Activated CD4-positive, CD25-positive, alpha-beta regulatory T cell (primary cell): ENCODE measurements at regions not wholly inside any gene's neighbourhood (a gene's known extent, or its start where the extent isn't known, plus 50 kb on each side); places are given as distances from the start of the nearest gene placed in this dataset.
"Not testable (repeated sequence)": the region's sequence is repeated elsewhere in the genome, so short reads cannot be mapped to it uniquely, and the experiment has no call there.

Source experiments
- DNase-seq, 4 experiments: peaks; one replicate each; lab custom pipeline; 2025; lab: John Stamatoyannopoulos, UW

GRCh38 chr6:149239573-149240209, 77.8 kb upstream of the TAB2 start:
- DNase-seq = no peak

- DNase-seq = no peak
Measured at GRCh38 chr6:149242883-149243282, 74.6 kb upstream of the TAB2 start.

GRCh38 chr6:149244105-149244504, 73.4 kb upstream of the TAB2 start:
- DNase-seq = no peak

GRCh38 chr6:149246691-149247384, 70.7 kb upstream of the TAB2 start:
- no peak for DNase-seq

DNA sequence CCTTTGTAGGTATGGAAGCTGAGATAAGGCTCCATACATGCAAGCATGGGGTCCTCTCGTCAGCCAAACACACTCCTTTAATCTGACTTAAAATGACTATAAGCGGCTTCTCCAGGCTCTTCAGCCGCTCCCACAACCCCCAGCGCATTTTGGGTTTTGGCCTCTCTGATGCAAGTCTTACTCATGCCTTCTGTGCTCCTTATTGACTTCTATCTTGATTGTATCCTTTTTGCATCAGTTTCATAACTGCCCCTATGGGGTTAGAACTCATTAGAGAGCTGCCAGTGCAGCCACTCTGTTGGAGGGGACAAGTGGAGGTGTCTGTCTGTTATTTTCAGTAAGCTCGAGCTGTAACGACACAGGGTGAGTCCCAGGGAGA, 70.1 kb upstream of the TAB2 start:
- no peak for DNase-seq

- DNase-seq = not testable (repeated sequence)
Measured at GRCh38 chr6:149248263-149248662, 69.2 kb upstream of the TAB2 start.

- DNase-seq = peak in 1 of 4 experiments; percentile 8
Measured at GRCh38 chr6:149248693-149249369, 68.7 kb upstream of the TAB2 start.

GRCh38 chr6:149249370-149250357, 67.8 kb upstream of the TAB2 start:
- DNase-seq = no peak

DNA sequence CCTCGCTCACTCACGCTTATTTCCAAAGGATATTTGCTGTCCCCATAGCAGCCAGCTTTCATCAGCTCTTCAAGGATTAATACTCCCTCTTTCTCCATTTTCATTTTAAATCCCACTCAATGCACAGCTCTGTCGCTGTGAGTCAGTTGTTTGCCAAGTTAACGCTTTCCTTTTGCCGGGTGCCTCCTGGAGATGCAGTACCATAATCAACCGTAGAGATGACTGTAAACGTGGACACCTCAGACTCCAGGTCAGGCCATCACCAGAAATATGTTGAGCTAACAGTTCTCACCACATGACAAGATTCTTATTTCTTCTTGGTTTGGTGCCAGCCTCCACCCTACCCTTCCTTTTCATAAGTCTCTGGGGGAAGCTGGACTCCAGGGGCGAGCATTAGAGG, 66.6 kb upstream of the TAB2 start:
- no peak for DNase-seq

DNA sequence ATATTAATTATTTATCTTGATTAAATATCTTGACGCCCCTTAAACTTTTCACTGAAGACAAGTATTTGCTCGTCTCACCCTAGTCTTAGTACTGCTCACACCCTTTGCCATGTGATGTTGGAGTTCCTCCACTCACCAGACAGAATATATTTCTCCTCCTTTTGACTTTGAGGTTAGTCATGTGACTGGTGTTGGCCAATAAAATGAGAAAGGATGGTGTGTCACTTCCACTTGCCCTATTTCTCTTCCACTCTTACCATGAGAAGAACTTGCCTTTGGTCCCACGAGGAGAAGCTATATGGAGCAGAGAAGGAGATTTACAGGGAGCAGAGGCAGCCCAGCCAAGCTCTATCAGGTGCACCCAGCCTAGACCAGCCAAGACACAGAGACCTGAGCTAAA, 64.9 kb upstream of the TAB2 start:
- DNase-seq = no peak

DNA sequence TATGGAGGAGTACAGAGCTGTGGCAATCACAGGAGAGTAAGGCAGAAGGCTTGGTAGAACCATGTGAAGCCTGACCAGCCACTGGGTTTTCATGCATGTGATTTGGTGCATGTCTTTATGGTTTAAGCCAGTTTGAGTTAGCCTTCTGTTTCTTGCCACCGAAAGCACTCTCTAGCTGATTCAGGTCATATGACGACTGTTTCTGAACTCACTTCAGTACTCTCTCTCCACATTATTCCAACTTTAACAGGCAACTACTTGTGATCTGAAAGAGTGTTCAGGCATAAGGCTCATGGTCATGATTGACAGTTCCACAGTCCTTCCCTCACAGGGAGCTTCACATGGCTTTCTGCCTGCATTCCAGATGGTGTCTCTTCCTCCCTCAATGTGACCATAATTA, 63.3 kb upstream of the TAB2 start:
- DNase-seq = no peak

- no peak for DNase-seq
Measured at GRCh38 chr6:149259753-149260152, 57.8 kb upstream of the TAB2 start.

DNA sequence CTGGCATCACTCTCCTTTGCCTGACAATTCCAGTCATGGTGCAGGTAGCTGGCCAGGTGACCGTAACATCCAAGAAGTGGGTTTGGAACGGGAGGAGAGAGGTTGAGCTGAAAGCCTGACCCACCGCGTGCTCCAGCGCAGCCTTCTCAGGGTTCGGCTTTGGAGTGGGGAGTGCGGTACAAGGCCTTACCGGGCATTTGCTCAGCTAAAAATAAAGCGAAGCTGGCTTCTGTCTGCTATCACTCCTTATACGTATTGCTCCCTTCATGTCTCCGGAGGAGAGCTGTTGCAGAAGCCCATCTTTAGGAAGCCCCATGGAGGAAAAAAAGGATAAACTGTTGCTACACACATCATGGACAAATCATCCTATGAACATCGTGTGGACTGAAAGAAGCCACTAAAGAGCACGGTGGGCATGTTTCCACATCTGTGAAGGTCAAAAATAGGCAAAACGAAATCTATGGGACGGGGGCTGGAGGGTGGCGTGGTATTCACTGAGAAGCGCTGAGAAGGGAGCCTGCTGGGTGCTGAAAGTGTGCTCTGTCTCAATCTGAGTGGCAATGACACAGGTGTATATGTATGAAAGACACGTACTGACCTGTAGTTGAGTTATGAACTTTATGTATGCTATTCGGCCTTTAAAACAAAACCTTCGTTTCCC, 57.2 kb upstream of the TAB2 start:
- DNase-seq = no peak

GRCh38 chr6:149261364-149262040, 56.0 kb upstream of the TAB2 start:
- no peak for DNase-seq

- no peak for DNase-seq
Measured at GRCh38 chr6:149263321-149263720, 54.2 kb upstream of the TAB2 start.

GRCh38 chr6:149264629-149265028, 52.9 kb upstream of the TAB2 start:
- peak in 2 of 4 experiments; percentile 24 to 27 for DNase-seq

GRCh38 chr6:149265945-149266344, 51.6 kb upstream of the TAB2 start:
- DNase-seq = no peak

GRCh38 chr6:149266659-149267058, 50.9 kb upstream of the TAB2 start:
- no peak for DNase-seq

DNA sequence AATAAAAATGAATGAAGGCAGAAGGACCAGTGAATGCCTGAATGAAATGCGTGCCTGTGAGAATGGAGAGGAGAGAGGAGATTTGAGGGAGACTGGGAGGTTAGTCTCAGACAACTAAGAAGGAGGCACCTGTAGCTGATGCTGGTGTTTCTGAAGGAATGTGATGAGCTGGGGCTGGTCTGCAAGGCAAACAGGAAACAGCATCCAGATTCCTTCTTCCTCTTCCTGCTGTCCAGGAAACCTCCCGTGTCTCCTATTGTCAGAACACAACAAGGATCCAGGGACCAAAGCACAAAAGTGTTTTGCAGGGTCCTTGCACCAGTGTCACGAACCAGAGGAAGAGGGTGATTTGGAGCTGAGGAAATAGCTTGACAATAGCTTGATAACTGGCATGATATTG, 50.4 kb upstream of the TAB2 start:
- DNase-seq = no peak

DNA sequence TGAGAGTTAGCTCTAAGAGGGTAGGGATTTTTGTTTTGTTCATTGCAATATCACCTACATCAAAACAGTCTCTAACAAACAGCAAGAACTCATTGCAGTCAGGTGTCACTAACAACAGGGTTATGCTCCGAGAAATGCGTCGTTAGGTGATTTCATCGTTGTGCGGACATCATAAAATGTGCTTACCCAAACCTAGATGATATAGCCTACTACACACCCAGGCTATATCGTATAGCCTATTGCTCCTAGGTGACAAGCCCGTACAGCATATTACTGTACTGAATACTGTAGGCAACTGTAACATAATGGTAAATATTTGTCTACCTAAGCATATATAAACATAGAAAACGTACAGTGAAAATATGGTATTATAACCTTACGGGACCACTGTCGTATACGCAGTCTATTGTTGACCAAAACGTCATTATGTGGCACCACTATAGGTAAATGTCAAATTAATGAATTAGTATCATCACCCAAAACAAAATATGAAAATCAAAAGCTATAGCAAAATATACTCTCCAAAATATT, 49.9 kb upstream of the TAB2 start:
- DNase-seq = no peak
